NCI-H748 (cell line): ENCODE measurements at regions not wholly inside any gene's neighbourhood (a gene's known extent, or its start where the extent isn't known, plus 50 kb on each side); places are given as distances from the start of the nearest gene placed in this dataset.
"Not testable (repeated sequence)": the region's sequence is repeated elsewhere in the genome, so short reads cannot be mapped to it uniquely, and the experiment has no call there.

Source experiments
- DNase-seq: peaks from one replicate; lab custom pipeline; 2025; ENCODE audit not compliant: unreplicated experiment; lab: John Stamatoyannopoulos, UW

DNA sequence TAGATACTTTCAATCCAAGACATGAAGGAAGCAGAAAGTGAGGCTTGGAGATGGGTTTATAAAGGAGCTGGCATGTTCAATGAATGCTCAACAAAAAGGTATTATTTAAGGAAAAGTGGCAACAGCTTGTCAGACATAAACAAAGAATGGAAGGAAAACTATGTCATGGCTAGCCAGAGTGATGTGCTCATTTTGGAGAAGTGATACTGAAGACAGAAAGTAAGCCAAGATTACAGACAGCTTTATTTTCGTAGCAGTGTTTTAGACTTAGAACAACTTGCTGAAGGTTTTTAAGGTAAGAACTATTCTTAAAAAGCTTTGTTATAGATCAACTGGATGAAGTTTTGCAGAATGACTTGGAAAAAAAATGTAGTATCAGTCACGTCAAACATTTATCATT is 160.5 kb upstream of the FERD3L start:
- DNase-seq, result no peak

DNA sequence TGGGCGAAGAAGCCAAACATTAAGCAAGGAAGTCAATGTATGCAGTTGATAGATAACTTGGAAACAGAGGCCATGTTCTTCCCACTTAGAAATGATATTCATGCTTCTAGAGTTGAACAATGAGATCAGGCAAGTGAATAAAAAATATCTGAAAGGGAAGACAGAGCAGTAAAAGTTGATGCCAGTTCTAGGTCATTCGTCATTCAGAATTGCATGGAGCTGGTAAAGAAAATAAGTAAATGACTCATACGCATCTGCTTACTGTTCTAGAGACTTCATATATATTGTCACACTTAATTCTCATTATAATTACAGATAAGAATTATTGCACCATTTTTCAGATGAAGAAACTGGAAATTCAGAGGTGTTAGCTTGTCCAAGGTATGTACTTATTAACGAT is 158.9 kb upstream of the FERD3L start:
- no peak for DNase-seq

DNA sequence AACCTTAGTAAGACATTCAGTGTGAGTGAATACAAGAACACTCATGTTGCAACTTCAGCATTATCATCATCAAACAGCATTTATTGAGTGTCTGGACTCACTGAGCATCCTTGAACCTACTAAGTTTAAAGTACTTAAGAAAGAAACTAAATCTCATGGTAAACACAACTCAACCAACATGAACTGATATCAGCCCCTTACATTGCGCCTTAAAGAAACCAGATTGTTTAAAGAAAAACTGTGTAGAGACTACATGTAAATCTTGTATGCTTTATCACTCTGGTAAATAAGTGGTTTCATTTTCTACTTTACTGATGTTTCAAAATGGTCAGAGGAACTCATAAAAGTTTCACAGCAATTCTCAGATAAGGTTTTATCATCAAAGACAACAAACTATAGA is 157.5 kb upstream of the FERD3L start:
- DNase-seq, result no peak

DNA sequence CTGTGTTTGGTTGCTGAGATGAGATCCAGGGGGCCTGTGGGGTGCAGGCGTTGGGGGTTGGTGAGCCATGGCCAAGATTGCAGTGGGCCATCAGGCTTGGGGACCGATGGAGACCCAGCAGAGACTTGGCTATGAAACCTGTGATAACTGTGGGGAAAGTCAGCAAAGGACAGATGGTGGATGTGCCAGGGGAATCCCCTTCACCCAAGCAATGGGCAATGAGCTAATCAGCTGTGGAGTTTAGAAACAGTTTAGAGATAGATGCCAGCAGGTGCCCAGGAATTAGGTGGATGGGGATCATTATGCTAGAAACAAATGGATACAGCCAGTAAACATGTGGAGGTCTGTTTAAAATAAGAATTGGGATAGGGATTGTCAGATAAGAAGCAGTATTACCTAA is 151.4 kb upstream of the FERD3L start:
- DNase-seq, result no peak

DNA sequence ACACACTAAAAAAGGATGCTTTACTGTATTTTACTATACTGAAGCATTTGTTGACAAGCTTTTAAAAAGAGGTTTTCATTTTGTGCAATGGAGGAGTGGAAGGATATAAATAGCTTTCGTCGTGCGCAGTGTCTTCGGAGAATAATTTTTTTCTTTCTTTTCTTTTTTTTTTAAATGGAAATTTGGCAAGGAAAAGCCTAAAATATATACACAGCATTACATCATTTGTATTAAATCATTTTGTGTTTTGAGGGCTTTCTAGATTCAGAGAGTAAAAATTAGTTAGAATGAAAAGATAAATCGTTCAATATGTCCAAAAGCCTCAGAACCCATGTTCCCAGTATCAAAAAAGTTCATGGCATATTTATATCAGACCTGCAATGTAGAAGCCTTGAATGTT is 150.2 kb upstream of the FERD3L start:
- DNase-seq, result no peak

DNA sequence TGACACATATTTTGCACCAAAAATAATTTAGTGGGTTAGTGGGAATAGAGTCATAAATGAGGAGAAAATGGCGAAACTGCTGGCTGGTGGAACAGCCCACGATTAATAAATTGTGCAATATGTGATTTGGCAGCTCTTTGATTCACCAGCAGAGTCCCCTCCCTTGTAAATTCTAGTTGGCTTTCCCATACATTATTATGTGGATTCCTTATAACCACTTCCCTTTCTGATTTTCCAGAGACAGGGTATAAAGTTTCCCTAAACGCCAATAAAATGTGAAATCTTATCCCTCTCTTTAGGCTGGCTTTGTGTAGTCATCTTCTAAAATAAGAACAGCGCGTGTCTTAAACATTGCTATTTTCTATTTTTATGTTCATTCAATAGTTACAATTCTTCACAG is 149.4 kb upstream of the FERD3L start:
- no peak for DNase-seq

DNA sequence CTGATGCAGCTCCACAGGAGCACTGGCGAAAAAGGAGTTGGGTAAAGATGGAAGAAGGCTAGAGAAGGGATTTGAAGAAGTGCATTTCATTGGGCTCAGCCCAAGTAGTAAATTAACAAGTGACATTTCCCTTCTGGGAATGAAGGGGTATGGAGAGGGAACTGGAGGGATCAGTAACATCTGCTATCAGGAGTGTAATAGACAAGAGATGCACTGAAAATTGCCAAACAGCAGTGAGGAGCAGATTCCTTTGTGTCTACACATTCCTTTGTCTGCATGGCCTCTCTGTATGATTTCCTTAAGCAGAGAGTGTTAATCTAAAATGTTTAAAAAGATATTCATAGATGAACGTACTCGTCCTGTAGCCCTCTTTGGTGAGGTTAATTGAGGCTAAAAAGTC is 148.2 kb upstream of the FERD3L start:
- DNase-seq, result no peak

DNA sequence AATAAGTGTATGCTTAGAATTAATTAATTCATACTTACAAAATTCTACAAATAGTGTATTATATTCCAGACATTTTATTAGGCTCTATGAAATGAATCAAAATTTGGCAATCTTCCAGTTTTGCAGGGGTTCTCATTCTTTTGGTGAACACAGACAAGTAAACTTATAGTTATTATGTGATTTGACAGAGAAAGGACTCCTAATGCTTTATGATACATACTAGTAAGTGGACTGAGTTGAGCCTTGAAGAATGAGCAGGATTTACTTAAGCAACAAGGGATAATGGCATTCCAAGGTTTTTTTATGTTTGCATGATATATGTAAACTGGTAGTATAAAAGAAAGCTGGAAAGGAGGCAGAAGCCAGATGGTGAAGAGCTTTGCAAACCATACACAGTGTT is 145.7 kb upstream of the FERD3L start:
- DNase-seq, result no peak

DNA sequence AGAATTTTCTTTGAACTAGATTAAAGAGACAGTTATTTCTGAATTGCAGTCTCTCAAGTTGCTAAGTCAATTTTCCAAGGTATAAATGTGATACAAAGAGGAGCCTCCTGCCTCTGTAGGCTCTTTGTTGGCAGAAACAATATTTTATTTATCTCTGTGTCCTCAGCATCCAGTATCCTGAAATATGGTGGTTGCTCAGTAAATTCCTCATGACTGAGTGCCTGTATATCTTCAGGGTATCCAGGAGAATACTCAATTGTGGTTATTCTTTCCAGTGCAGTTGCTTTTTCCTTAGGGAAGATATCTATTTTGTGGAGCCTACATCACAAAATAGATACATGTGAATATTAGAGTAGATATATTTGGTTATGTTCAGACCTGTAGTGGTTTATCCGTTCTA is 144.8 kb upstream of the FERD3L start:
- DNase-seq, result no peak

DNA sequence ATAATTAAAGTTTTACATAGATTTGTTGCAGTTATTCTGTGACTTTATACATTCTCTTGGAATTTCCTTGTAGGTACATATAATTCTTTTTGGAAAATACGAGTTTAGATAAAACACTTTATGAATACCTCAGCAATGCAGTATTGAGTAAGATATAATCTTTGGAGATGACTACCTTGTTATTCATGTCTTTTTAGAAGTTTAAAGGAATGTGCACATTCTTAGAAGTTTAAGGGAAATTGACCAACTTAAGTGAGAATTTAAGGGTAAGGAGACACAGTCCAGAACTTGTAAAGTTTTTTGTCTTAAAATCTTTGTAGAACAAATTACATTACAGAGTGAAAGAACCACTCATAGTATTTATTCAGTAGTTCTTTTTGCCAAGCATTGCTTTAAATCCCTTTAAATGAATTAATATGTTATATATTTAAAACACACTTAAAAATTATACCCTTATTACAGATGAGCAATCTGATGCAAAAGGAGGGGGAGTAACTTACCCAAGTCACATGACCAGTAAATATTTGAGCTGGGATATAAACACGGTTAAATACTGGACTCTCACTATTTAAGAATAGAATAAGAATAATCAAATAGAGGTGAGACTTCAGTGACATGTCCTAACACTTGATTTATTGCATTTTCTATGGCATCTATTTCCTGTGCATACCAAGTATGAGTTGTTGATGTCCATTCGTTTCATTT is 139.5 kb upstream of the FERD3L start:
- DNase-seq, result no peak

DNA sequence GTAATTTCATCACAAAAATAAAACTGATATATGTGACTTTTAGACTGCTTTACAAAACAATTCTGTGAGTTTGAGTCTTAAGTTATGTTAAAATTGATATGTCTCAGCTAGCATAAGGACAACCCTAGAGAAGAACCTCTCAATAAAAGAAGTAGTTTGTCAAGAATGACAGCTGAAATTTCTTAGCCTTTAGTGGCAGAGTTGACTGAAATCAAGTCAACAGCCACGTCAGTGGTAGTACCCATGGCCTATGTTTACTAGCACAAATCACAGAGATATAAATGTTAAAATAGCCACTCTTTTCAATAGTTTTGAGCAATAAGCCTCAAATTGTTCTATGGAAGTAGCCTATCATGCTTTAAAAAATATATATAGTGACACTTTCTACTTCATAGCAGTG is 138.9 kb upstream of the FERD3L start:
- DNase-seq, result no peak

DNA sequence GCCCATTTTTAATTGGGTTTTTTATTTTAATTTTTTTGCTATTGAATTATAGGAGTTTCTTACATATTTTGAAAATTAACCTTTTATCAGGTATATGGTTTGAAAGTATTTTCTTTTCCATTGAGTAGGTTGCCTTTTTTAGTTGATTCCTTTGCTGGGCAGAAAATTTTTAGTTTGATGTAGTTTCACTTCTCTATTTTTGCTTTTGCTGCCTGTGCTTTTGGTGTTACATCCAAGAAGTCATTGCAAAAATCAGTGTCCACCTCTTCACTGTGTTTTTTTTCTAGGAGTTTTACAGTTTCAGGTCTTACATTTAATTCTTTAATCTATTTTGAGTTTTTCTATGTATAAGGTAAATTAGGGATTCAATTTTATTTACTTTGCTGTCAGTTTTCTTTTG is 129.8 kb upstream of the FERD3L start:
- no peak for DNase-seq

DNA sequence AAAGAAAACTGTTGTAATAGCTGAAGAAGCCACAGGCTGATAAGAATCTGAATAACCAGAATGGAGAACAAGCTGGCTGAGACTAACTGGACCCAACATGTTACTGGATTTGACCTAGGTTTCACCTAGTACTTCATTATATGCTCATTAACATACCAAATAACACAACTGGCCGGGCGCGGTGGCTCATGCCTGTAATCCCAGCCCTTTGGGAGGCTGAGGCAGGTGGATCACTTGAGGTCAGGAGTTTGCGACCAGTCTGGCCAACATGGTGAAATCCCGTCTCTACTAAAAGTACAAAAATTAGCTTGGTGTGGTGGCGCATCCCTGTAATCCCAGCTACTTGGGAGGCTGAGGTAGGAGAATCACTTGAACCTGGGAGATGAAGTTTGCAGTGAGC is 127.1 kb upstream of the FERD3L start:
- not testable (repeated sequence) for DNase-seq

DNA sequence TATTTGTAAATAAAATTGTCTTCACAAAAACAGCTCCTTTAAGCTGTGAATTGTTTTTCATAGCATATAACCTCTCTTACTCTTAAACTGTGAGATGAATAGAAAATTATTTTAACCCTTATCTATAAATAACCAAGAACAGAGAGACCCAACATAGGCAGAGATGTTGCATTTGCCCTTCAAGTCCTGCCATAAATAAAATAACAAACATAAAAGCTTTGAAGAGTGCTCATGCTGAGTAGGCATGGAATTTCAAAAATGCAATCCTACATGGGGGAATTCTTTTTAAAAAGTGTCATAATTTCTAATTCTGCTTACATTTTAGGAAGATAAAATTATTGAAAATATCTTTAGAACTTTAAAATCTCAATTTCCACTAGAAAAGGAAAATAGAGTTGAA is 124.1 kb upstream of the FERD3L start:
- no peak for DNase-seq

DNA sequence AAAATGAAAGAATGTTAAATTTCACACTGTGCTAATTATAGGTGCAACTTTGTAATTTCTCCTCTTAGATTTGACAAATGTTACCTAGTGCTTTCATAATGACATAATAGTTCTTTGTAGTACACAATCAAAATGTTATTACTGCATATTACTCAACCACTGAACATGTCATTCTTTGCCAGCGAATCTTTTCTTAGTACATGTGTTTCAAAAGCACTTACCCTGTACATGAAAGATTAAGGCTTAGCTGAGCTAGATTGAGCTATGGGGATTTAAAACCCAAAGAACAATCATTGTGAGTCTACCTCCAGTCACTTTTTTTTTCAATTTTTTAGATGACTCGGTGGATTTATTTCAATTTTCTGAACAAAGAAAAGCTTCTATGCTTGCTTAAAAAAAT is 123.5 kb upstream of the FERD3L start:
- no peak for DNase-seq

DNA sequence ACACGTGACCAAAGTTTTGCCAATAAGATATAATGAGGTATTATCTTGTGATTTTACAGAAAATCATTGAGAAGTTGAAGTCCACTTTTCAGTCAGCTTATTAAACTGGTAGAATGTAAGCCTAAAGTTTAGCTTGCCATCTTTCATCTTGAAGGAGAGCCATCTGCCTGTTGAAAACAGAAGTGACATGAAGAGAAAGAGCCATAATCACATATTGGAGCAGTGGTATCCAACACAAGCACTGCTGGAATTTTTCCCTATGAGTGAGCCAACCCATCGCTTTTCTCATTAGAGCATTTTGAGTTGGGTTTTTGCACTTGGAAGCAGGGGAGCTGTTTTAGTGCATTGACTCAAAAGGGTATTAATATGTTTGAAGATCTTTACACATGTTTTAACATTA is 117.6 kb upstream of the FERD3L start:
- DNase-seq, result no peak

DNA sequence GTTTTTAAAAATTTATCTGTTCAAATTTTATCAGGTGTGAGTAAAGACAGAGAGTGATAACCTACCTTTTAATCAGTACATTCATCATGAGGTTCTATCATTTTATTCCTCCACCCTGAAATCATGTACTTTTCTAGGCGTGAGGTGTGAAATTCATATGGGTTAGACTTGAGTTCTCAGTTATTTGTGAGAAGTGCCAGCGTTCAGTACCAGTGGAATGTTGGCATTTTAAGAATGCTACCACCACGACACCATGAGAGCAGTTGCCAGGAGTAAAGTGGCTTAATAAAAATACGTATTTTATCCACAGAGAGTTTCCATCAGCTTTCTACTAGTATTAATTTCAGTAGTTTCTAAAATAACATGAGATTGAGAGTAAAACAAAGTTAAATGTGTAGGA is 104.1 kb upstream of the FERD3L start:
- no peak for DNase-seq

DNA sequence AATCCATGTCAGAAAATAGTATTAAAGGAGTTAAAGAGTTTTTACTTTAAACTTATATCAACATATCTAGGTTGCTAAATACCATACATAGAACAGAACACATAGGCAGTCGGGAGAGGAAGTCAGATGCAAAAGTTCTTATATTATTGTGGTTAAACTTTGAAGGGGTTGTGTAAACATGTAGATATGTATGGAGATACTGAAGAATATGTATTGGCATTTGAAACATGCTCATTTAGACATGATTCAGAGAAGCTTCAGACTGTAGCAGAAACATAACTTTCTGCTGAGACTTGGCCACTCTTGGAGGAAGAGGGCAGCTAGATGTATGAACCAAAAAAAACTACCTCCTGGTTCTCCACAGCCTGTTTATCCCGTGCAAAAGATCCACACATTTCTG is 103.5 kb upstream of the FERD3L start:
- no peak for DNase-seq

DNA sequence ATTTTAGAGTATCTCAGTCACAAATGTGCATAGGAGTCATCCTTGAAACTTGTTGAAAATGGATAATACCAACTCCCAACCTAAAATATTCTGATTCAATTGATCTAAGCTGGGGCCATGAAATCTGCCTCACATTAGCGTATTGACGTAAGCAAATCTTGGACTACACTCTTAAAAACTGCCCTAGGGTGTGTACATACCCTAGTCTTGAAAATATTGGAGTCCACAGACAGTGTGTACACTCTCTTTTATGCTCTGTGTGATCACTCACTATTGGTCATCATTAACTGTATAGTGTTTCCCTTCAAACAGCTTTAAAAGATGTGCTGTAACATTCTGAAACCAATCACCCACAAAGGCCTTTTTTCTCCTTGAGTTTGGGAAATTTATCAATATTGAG is 102.9 kb upstream of the FERD3L start:
- no peak for DNase-seq

DNA sequence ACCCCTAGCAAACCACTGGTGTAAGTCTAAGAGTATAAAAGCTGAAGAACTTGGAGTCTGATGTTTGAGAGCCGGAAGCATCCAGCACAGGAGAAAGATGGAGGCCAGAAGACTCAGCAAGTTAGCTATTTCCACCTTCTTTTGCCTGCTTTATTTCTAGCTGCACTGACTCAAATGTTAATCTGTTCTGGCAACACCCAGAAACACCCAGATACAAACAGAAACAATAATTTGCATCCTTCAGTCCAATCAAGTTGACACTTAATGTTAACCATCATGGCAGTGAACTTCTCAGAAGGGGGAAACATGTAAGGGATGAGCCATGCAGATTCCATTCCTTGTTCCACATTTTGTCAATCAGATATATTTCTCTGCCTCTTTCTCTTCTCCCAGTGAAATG is 101.8 kb upstream of the FERD3L start:
- DNase-seq, result no peak

DNA sequence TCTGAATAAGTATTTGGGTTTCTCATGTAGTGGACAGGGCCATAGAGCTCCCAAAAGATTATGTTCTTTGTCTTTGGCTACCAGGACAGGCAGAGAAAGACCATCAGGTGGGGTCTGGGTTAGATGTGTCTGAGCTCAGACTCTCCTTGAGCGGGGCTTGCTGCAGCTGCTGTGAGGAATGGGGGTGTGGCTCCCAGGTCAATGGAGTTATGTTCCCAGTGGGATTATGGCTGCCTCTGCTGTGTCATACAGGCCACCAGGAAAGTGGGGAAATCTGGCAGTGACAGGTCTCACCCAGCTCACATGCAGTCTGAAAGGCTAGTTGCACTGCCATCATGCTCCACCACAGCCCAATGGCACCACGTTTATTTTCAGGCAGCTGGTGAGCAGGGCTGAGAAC is 97.0 kb upstream of the FERD3L start:
- DNase-seq, result no peak

DNA sequence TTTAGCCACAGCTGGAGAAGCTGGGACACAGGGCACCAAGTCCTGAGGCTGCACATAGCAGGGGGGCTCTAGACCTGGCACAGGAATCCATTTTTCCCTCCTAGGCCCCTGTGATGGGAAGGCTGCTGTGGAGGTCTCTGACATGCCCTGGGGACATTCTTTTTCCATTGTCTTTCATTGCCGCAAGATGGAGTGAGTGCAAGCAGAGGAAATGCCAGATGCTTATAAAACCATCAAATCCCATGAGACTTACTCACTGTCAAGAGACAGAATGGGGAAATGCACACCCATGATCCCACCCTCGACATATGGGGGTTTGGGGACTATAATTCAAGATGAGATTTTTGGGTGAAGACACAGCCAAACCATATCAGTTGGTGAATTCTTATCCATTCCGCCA is 94.7 kb upstream of the FERD3L start:
- no peak for DNase-seq

DNA sequence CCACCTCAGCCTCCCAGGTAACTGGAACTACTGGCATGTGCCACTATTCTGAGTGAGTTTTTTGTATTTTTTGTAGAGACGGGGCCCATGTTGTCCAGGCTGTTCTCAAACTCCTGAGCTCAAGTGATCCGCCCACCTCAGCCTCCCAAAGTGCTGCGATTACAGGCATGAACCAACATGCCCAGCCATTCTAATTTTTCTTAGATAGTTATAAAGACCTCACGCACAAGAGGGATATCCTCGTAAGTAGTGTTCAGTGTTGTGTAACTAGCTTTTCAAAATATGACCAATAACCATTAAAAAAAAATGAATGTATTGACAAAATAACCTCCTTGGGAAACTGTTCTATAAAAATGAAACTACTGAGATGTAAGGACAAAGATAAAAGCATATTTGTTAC is 90.5 kb upstream of the FERD3L start:
- no peak for DNase-seq

DNA sequence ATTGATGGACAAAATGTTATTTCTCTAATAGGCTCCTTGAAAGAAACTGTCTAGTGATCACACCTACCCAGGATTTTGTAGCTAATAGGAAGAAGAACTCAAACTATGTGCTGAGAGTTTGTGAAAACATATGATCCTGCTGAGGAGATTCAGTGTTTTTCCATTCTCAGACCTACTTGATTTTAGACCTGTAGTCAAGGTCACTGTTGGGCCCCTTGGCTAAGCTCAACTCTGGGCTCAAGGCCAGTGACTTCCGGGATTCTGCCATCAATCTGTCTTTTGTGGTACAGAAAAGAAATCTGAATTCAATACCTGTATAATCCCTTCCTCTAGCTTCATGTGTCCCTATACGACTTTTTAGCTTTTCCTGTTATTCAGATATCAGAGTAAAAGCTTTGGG is 79.7 kb upstream of the FERD3L start:
- no peak for DNase-seq
